GM20000 (cell line): ENCODE measurements at regions not wholly inside any gene's neighbourhood (a gene's known extent, or its start where the extent isn't known, plus 50 kb on each side); places are given as distances from the start of the nearest gene placed in this dataset.

Experiments
- DNase-seq: peaks from one replicate; pipeline ENCODE4 v3.0.0; 2012; ENCODE audit warnings: low spot score
- TF ChIP-seq, protein P1 (sequence below): IDR thresholded peaks from 2 replicates; pipeline ENCODE4 v1.5.1; 2012; ENCODE audit warnings: mild to moderate bottlenecking, control low read depth; ENCODE audit errors: extremely low read depth, missing control alignments

DNA sequence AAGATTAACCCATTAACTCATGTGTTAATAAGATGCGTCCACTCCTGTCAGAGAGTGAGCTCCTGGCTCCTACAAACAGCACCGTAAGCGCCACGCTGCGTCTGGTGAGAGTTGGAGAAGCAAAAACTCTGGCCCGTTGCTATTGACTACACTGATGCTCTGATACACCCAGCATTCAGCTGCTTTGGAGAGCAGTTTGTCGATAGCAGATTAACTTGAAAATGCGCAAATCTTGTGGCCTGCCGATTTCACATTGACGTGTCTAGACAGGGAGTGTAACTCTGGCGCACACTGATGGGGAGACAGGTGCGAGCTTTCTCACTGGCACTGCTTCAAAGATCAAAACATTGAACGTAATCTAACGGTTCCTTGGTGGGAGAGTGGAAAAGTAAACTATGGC is 151.7 kb upstream of the RPS6KA2 start:
- TF ChIP-seq, protein P1, sequence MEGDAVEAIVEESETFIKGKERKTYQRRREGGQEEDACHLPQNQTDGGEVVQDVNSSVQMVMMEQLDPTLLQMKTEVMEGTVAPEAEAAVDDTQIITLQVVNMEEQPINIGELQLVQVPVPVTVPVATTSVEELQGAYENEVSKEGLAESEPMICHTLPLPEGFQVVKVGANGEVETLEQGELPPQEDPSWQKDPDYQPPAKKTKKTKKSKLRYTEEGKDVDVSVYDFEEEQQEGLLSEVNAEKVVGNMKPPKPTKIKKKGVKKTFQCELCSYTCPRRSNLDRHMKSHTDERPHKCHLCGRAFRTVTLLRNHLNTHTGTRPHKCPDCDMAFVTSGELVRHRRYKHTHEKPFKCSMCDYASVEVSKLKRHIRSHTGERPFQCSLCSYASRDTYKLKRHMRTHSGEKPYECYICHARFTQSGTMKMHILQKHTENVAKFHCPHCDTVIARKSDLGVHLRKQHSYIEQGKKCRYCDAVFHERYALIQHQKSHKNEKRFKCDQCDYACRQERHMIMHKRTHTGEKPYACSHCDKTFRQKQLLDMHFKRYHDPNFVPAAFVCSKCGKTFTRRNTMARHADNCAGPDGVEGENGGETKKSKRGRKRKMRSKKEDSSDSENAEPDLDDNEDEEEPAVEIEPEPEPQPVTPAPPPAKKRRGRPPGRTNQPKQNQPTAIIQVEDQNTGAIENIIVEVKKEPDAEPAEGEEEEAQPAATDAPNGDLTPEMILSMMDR = no peak
- DNase-seq = no peak

DNA sequence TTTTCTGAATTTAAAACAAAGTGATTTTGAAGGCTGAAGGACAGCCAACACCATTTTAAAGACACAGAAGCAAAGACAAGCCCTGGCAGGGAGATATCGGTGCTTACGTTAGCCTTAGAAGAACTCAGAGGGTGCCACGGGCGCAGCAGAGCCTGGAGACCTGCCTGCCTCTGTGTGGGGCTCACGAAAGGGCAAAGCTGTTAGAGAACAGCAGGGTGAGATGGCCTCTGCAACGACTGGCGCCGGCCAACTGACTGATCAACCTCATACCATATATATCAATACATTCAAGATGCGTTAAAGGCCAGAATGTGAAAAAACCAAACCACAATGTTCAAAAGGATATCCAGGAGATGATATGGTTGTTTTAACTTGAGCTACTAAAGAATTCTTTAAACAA is 151.0 kb upstream of the RPS6KA2 start:
- no peak for DNase-seq
- TF ChIP-seq, protein P1 = no peak

DNA sequence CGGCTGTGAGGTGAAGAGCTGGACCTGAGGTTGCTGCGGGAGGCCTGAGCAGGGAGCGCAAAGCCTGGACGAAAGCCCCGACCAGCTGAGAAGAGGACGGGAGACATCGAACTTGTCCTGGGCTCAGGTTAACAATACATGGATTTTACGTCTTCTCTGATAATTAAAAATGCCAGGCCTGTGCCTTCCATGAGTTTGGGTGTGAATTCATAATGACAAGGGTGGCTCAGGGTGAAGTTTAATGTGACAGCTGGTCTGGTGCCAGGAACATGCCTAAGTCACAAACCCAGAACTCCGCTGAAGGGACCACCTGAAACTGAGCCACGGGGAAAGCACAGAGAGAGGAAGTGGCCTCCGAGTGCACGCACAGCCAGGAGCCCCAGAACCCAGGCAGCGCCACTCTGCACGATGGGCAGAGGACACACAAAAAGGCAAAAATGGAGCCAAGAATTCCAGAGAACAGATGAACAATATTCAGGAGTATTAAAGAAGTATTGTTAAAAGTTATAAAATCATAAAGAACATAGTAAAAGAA is 150.1 kb upstream of the RPS6KA2 start:
- TF ChIP-seq, protein P1 = no peak
- no peak for DNase-seq

DNA sequence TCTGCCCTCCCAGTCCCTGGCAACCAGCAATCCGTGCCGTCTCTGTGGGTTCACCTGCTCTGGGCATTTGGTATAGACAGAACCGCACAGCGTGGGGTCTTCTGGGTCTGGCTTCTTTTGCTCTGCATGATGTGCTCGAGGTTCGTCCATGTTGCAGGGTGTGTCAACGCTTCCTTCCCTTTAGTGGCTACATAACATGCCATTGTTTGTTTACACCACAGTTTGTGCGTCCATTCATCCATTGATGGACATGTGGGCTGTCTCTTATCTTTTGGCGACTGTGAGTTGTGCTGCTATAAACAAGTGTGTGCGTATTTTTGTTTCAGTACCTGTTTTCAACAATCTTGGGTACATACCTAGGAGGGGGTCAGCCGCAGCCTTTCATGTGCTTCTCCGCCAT is 149.5 kb upstream of the RPS6KA2 start:
- DNase-seq = no peak
- TF ChIP-seq, protein P1 = no peak

GRCh38 chr6:166775923-166776220 is 148.8 kb upstream of the RPS6KA2 start:
- TF ChIP-seq, protein P1 = no peak
- no peak for DNase-seq

- peak; percentile 83 for DNase-seq
- TF ChIP-seq, protein P1 = peak; percentile 81
Observed at GRCh38 chr6:166775180-166775922, 148.3 kb upstream of the RPS6KA2 start.

DNA sequence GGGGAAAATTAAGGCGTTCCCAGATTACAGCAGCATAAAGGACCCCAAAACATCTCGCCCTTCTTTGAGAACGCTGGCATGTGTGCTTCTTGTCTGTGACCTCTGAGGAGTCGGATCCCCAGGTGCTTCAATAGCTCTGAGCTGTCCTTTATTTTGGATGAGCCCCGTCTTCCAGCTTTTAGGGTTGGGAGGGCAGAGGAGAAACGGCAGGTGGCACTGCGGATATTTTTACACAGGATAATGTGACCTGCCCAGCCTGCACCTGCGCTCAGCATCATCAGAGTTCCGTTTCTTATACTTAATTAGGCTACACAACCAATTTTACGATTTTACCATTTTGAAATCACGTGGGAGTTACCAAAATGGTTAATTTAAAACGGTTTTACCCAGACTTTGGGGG is 147.7 kb upstream of the RPS6KA2 start:
- no peak for DNase-seq
- TF ChIP-seq, protein P1 = no peak
